ENCODE measurements at regions not wholly inside any gene's neighbourhood (a gene's known extent, or its start where the extent isn't known, plus 50 kb on each side); places are given as distances from the start of the nearest gene placed in this dataset.

DNA sequence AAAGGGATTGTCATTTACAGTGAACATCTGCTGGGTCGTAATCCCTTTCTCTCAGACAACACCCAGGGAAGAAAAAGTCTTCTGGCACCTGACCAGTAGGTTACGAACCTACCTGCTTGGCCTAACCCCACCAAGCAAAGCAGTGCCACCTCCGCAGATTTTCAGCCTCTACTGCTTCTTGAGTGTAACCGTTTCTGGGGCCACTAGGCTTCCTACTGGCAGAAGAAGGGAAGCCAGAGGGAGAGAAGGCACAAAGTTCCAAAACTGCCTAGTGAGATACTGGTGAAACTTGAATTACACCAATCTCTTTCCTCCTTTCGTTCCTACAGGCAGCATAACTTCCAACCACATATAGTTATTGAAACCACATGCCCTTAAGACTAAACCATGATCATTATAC, 383.6 kb downstream of the BCAT1 start:
- TF ChIP-seq EP300 (conservative IDR thresholded peaks at IDR 0.05; ENCODE audit: poor library complexity, severe bottlenecking), result no peak
- TF ChIP-seq, protein P1, sequence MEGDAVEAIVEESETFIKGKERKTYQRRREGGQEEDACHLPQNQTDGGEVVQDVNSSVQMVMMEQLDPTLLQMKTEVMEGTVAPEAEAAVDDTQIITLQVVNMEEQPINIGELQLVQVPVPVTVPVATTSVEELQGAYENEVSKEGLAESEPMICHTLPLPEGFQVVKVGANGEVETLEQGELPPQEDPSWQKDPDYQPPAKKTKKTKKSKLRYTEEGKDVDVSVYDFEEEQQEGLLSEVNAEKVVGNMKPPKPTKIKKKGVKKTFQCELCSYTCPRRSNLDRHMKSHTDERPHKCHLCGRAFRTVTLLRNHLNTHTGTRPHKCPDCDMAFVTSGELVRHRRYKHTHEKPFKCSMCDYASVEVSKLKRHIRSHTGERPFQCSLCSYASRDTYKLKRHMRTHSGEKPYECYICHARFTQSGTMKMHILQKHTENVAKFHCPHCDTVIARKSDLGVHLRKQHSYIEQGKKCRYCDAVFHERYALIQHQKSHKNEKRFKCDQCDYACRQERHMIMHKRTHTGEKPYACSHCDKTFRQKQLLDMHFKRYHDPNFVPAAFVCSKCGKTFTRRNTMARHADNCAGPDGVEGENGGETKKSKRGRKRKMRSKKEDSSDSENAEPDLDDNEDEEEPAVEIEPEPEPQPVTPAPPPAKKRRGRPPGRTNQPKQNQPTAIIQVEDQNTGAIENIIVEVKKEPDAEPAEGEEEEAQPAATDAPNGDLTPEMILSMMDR (IDR thresholded peaks at IDR 0.05; ENCODE audit: poor library complexity, severe bottlenecking), result no peak
- no peak for TF ChIP-seq POLR2AphosphoS5 (IDR thresholded peaks at IDR 0.05)
- TF ChIP-seq RAD21 (conservative IDR thresholded peaks at IDR 0.05), result no peak
- TF ChIP-seq, protein P2, sequence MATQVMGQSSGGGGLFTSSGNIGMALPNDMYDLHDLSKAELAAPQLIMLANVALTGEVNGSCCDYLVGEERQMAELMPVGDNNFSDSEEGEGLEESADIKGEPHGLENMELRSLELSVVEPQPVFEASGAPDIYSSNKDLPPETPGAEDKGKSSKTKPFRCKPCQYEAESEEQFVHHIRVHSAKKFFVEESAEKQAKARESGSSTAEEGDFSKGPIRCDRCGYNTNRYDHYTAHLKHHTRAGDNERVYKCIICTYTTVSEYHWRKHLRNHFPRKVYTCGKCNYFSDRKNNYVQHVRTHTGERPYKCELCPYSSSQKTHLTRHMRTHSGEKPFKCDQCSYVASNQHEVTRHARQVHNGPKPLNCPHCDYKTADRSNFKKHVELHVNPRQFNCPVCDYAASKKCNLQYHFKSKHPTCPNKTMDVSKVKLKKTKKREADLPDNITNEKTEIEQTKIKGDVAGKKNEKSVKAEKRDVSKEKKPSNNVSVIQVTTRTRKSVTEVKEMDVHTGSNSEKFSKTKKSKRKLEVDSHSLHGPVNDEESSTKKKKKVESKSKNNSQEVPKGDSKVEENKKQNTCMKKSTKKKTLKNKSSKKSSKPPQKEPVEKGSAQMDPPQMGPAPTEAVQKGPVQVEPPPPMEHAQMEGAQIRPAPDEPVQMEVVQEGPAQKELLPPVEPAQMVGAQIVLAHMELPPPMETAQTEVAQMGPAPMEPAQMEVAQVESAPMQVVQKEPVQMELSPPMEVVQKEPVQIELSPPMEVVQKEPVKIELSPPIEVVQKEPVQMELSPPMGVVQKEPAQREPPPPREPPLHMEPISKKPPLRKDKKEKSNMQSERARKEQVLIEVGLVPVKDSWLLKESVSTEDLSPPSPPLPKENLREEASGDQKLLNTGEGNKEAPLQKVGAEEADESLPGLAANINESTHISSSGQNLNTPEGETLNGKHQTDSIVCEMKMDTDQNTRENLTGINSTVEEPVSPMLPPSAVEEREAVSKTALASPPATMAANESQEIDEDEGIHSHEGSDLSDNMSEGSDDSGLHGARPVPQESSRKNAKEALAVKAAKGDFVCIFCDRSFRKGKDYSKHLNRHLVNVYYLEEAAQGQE (IDR thresholded peaks at IDR 0.05; ENCODE audit: borderline replicate concordance), result no peak
- no peak for TF ChIP-seq EZH2 (IDR thresholded peaks at IDR 0.05; ENCODE audit: borderline replicate concordance, insufficient read depth, low read length, poor library complexity, severe bottlenecking)
